Lower leg skin (tissue), 4 donors: ENCODE measurements at regions not wholly inside any gene's neighbourhood (a gene's known extent, or its start where the extent isn't known, plus 50 kb on each side); places are given as distances from the start of the nearest gene placed in this dataset.
"Not testable (repeated sequence)": the region's sequence is repeated elsewhere in the genome, so short reads cannot be mapped to it uniquely, and the experiment has no call there.

Source experiments
- DNase-seq, 2 donors: peaks; one replicate each; pipeline ENCODE4 v3.0.0-alpha.2; 2019; ENCODE audit warnings: low spot score in 2 of 2
- H3K4me3 ChIP-seq: fragments of 200-600 bp; sonication (generic); 2 replicates; pipeline ENCODE4 v1.5.1; 2017; ENCODE audit warnings: mild to moderate bottlenecking, low read depth; ENCODE audit not compliant: poor library complexity, severe bottlenecking
- POLR2A ChIP-seq, 2 donors: fragments of 450-650 bp; IDR thresholded peaks; one replicate each; pipeline ENCODE4 v1.6.1; 2016 to 2017; ENCODE audit warnings: antibody characterized with exemption in 2 of 2, mild to moderate bottlenecking in 1 of 2, moderate library complexity in 1 of 2
- WGBS, 2 donors: methylation state at CpG; one replicate each; pipeline ENCODE4 v1.1.5; 2018; 5-methylcytosine and 5-hydroxymethylcytosine counted together
- intact Hi-C: fragments of 100-400 bp; cut with DNase I; formaldehyde crosslinking; loops from one replicate; pipeline ENCODE4 v1.15.0; 2023; ENCODE audit warnings: low total_unique reads
- TF ChIP-seq, protein P1 (sequence below), 3 donors: fragments of 450-650 bp; IDR thresholded peaks; one replicate each; pipeline ENCODE4 v1.5.1; 2016; ENCODE audit warnings: antibody characterized with exemption in 3 of 3, mild to moderate bottlenecking in 3 of 3, moderate library complexity in 2 of 3

DNA sequence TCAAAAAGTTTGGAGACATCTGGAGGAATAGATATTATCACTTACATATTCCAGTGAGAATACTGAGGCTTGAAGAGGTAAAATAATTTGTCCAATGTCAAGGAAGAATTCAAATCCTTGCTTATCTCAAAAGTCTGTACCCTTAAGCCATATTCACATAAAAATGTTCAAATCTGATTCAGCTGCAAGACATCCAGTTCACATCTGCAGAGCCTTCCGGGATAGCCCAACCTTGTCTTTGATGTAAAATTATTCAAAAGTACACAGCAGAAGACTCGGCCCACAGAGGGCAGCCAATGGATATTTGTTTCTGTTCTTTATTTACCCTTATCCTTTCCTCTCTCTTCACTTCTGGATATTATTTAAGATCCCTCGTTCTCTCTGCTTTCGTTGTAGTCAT lies 1183.8 kb upstream of the WWC1 start:
- H3K4me3 ChIP-seq, result no peak overlapping the region
- 54 to 57% methylated on average over 4 of the region's 4 CpGs for WGBS, 2 donors
- TF ChIP-seq POLR2A (IDR thresholded peaks at IDR 0.05), result no peak
- TF ChIP-seq, protein P1, sequence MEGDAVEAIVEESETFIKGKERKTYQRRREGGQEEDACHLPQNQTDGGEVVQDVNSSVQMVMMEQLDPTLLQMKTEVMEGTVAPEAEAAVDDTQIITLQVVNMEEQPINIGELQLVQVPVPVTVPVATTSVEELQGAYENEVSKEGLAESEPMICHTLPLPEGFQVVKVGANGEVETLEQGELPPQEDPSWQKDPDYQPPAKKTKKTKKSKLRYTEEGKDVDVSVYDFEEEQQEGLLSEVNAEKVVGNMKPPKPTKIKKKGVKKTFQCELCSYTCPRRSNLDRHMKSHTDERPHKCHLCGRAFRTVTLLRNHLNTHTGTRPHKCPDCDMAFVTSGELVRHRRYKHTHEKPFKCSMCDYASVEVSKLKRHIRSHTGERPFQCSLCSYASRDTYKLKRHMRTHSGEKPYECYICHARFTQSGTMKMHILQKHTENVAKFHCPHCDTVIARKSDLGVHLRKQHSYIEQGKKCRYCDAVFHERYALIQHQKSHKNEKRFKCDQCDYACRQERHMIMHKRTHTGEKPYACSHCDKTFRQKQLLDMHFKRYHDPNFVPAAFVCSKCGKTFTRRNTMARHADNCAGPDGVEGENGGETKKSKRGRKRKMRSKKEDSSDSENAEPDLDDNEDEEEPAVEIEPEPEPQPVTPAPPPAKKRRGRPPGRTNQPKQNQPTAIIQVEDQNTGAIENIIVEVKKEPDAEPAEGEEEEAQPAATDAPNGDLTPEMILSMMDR (IDR thresholded peaks at IDR 0.05), result no peak
- no peak for DNase-seq
- intact Hi-C loops, result no loop called here

DNA sequence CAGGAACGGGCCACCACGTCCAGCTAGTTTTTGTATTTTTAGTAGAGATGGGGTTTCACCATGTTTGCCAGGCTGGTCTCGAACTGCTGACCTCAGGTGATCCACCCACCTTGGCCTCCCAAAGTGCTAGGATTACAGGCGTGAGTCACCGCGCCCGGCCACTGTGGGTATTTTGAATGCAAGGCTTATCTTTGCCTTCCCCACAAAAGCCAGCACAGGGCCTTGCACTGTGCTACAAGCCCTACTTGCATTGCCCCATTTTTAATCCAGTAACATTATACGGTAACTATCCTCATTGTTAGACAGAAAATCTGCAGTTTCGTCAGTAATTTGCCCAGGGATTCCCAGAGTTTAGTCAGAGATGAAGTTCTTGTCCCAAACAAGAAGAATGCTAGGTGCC lies 1183.2 kb upstream of the WWC1 start:
- DNase-seq, intact Hi-C loops, H3K4me3 ChIP-seq: not testable (repeated sequence)
- 94% methylated on average over 9 of the region's 9 CpGs for WGBS, 2 donors

DNA sequence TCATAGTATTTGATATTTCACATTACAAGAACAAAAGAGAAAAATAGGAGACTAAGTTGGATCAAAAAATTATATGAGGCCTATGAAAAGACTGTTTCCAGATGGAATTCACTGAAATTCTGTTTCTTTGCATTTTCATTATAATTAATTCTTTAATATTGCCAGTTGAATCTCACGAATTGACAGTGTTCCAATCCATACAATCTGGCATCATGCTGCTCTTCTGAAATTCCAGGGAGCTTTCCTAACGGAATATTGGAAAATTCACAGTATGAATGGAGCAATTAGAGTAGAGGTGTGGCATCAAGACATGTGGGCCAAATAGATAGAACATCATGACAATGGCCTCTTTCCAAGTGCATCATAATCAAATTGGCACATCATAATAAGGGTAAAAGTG lies 1178.9 kb upstream of the WWC1 start:
- no peak overlapping the region for H3K4me3 ChIP-seq
- no peak for DNase-seq
- no peak for TF ChIP-seq POLR2A (IDR thresholded peaks at IDR 0.05)
- WGBS, 2 donors, result 54% methylated on average over 2 of the region's 2 CpGs
- intact Hi-C loops, result no loop called here

DNA sequence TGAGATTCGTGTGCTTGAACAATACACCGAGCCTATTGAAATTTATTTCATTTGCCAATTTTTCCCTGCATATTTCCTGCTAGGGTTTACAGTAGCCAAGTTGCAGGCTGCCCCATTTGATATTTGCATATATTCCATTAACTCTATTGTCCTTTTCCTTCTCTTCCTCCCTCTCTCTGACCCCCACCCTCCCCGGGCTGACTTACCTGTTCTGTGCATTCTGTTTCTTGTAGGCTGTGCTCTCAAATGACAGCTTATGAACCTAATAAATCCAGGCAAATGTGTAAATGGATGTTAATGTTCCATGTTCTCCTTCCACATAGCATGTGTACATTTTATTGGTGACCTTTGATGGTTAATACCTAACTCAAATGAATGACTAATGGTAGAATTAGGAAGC lies 1169.2 kb upstream of the WWC1 start:
- 86 to 93% methylated on average over 3 of the region's 3 CpGs for WGBS, 2 donors
- TF ChIP-seq, protein P1 (IDR thresholded peaks at IDR 0.05), result no peak
- TF ChIP-seq POLR2A (IDR thresholded peaks at IDR 0.05), result no peak
- intact Hi-C loops, result no loop called here
- no peak for DNase-seq
- H3K4me3 ChIP-seq, result no peak overlapping the region

DNA sequence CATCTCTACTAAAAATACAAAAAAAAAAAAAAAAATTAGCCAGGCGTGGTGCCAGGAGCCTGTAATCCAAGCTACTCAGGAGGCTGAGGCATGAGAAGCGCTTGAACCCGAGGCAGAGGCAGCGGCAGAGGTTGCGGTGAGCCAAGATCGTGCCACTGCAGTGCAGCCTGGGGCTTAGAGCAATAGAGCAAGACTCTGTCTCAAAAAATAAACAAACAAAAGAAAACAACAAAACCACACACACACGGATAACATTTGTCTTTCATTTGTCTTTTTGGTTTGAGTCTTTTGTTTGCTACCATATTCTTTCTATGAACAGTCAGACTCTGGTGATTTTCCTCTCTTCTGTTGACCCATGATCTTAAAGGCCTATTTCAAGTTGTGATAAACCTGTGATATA lies 1168.3 kb upstream of the WWC1 start:
- H3K4me3 ChIP-seq, result no peak overlapping the region
- WGBS, 2 donors, result 80% methylated on average over 7 of the region's 7 CpGs
- DNase-seq, result no peak
- intact Hi-C loops, result no loop called here
- TF ChIP-seq, protein P1 (IDR thresholded peaks at IDR 0.05), result no peak
- no peak for TF ChIP-seq POLR2A (IDR thresholded peaks at IDR 0.05)

DNA sequence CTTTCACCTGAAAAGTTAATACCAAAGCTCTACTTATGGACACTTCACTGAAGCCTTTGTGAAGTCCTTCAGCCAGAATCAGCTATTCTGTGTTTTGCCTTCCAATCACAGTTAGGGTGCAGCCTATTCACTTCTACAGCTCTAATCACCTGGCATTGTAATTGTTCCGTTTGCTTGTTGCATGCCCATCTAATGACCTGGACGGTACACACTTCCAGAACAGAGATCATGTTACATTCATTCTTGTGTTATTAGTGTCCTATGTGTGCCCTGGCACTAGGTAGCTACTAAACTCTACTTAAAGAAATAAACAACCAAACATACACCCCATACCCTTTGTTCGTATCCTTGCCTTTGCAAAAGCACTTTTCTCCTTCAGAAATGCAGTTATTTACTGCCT lies 1162.9 kb upstream of the WWC1 start:
- WGBS, 2 donors, result 69 to 75% methylated on average over 3 of the region's 3 CpGs
- no peak for TF ChIP-seq POLR2A (IDR thresholded peaks at IDR 0.05)
- TF ChIP-seq, protein P1 (IDR thresholded peaks at IDR 0.05), result no peak

DNA sequence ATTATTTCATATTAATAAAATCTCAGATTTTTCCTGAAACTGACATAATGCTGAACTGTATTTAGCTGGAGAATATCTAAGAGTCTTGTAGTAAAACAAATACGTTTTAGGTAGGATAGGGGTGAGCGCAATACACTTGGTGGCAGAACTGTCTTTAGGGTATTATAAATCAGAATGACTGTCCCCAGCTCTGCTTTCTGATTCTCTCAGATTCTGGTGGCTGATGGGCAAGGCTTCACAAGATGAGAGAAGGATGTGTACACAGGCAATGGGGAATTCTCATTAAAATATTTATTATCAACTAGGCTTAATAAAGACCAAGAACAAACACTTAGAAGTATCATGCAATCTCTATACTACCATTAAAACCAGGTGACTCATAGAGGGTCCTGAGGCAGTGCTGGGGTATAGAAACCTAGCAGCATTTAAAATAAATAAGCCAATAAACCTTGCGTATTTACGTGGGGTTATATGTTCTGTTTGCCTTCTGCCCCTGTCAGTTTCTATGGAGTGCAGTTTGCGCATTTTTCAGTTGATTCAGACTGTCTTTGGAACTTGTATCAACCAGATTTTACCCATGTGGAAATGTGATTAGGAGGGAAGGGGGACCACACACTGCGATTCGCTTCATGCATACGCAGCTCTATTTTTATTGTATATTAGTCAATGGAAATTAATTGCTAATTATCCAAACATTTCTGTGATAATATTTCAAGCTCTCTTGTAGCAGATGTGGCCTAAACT lies 1150.7 kb upstream of the WWC1 start:
- no peak overlapping the region for H3K4me3 ChIP-seq
- intact Hi-C loops, result no loop called here
- 89 to 90% methylated on average over 8 of the region's 8 CpGs for WGBS, 2 donors
- DNase-seq, result no peak
- TF ChIP-seq, protein P1 (IDR thresholded peaks at IDR 0.05), result no peak
- no peak for TF ChIP-seq POLR2A (IDR thresholded peaks at IDR 0.05)

More for the DNA sequence above, 1162.9 kb upstream of the WWC1 start:
- intact Hi-C loops, result no loop called here
- no peak overlapping the region for H3K4me3 ChIP-seq
- DNase-seq, result no peak
